A549 (cell line): ENCODE measurements at regions not wholly inside any gene's neighbourhood (a gene's known extent, or its start where the extent isn't known, plus 50 kb on each side); places are given as distances from the start of the nearest gene placed in this dataset.

Experiments
- ATAC-seq, 2 experiments: fragments of 200-7000 bp in 1 of 2; fragments of >200 bp in 1 of 2; cut with Nextera tagmentation in 1 of 2; cut with Tn5 transposase in 1 of 2; 3 replicates each; pipeline versions ENCODE4 v1.8.0 to v1.9.1; 2018 to 2020; ENCODE audit warnings: mild to moderate bottlenecking in 1 of 2, moderate library complexity in 1 of 2
- CTCF ChIA-PET: fragments of 300-600 bp; sonication (Branson Sonifier 250); formaldehyde crosslinking; extraction: SDS; loops from one replicate; lab custom pipeline; 2021; ENCODE audit warnings: antibody characterized with exemption, inconsistent platforms; lab: Yijun Ruan, JAX
- POLR2A ChIA-PET: fragments of 350-600 bp; formaldehyde crosslinking; extraction: SDS; loops from one replicate; lab custom pipeline; 2021; ENCODE audit warnings: antibody characterized with exemption, inconsistent platforms; lab: Yijun Ruan, JAX
- DNase-seq, 2 experiments: peaks; one replicate each; pipeline versions ENCODE4 v3.0.0 to v3.0.0-alpha.2; 2011 to 2016; ENCODE audit warnings: low read depth in 1 of 2, low spot score in 1 of 2
- FAIRE-seq: peaks from 2 replicates; lab custom pipeline; 2011; peaks lifted over from hg19 to GRCh38; lab: Jason Lieb, UNC
- H3K27ac ChIP-seq, 2 experiments: fragments of >200 bp; sonication (Bioruptor Twin); formaldehyde crosslinking; 3 replicates each; pipeline ENCODE4 v1.5.1; 2016 to 2017
- H3K4me1 ChIP-seq: fragments of >200 bp; sonication (Bioruptor Twin); formaldehyde crosslinking; 3 replicates; pipeline ENCODE4 v1.6.1; 2016
- H3K4me2 ChIP-seq: fragments of >200 bp; sonication (Bioruptor Twin); formaldehyde crosslinking; 3 replicates; pipeline ENCODE4 v1.6.1; 2016
- H3K4me3 ChIP-seq: fragments of >200 bp; sonication (Bioruptor Twin); formaldehyde crosslinking; 3 replicates; pipeline ENCODE4 v1.5.1; 2016
- H3K9me3 ChIP-seq: fragments of >200 bp; sonication (Bioruptor Twin); formaldehyde crosslinking; 3 replicates; pipeline ENCODE4 v1.6.1; 2016
- BCL3 ChIP-seq: fragments of >200 bp; sonication (Bioruptor Twin); formaldehyde crosslinking; IDR thresholded peaks from 3 replicates; pipeline ENCODE4 v1.6.1; 2016
- CBX8 ChIP-seq: fragments of 200-600 bp; sonication (generic); IDR thresholded peaks from 2 replicates; pipeline ENCODE4 v1.6.1; 2016
- CEBPB ChIP-seq, 2 experiments: fragments of >200 bp in 1 of 2; sonication (Bioruptor Twin) in 1 of 2; formaldehyde crosslinking in 1 of 2; IDR thresholded peaks; 2 replicates each; pipeline ENCODE4 v1.6.1; 2012 to 2016
- CHD2 ChIP-seq: fragments of 150-350 bp; IDR thresholded peaks from 2 replicates; pipeline ENCODE4 v1.6.1; 2014; ENCODE audit warnings: low read length; ENCODE audit not compliant: partially characterized antibody
- EHMT2 ChIP-seq: fragments of 200-600 bp; sonication (generic); IDR thresholded peaks from 2 replicates; pipeline ENCODE4 v1.6.1; 2016; ENCODE audit warnings: antibody characterized with exemption, low read depth, mild to moderate bottlenecking, moderate library complexity
- ELK1 ChIP-seq: fragments of 150-350 bp; IDR thresholded peaks from 2 replicates; pipeline ENCODE4 v1.6.1; 2014; ENCODE audit warnings: low read depth, mild to moderate bottlenecking, low read length
- FOSB ChIP-seq: fragments of 250-450 bp; sonication (Bioruptor Pico); IDR thresholded peaks from 2 replicates; pipeline ENCODE4 v1.5.0; 2020; ENCODE audit warnings: mild to moderate bottlenecking, moderate library complexity
- HDAC2 ChIP-seq: fragments of 200-600 bp; sonication (generic); IDR thresholded peaks from 2 replicates; pipeline ENCODE4 v1.6.1; 2016
- HMGXB4 ChIP-seq: fragments of 250-450 bp; sonication (Bioruptor Pico); IDR thresholded peaks from 2 replicates; pipeline ENCODE4 v1.5.0; 2021; ENCODE audit warnings: mild to moderate bottlenecking, moderate library complexity, borderline replicate concordance
- HOXB5 ChIP-seq: fragments of 250-450 bp; sonication (Bioruptor Pico); IDR thresholded peaks from 2 replicates; pipeline ENCODE4 v1.5.0; 2020; ENCODE audit warnings: mild to moderate bottlenecking, moderate library complexity
- KDM1A ChIP-seq: fragments of 200-600 bp; sonication (generic); IDR thresholded peaks from 2 replicates; pipeline ENCODE4 v1.6.1; 2016; ENCODE audit warnings: low read depth, mild to moderate bottlenecking
- KDM5A ChIP-seq: fragments of 200-600 bp; sonication (generic); IDR thresholded peaks from 2 replicates; pipeline ENCODE4 v1.6.1; 2016; ENCODE audit warnings: antibody characterized with exemption, mild to moderate bottlenecking
- MYC ChIP-seq: IDR thresholded peaks from 2 replicates; pipeline ENCODE4 v1.6.1; 2012; ENCODE audit warnings: mild to moderate bottlenecking, inconsistent platforms, low read length, improper control_type of control experiment, borderline replicate concordance
- POLR2A ChIP-seq: IDR thresholded peaks from 2 replicates; pipeline ENCODE4 v1.6.1; 2012; ENCODE audit warnings: mild to moderate bottlenecking, low read length
- POLR2AphosphoS2 ChIP-seq: conservative IDR thresholded peaks from 2 replicates; pipeline ENCODE4 v1.6.1; 2012; ENCODE audit warnings: low read length, improper control_type of control experiment, inconsistent platforms
- RCOR1 ChIP-seq: fragments of 150-350 bp; IDR thresholded peaks from 2 replicates; pipeline ENCODE4 v1.6.1; 2014; ENCODE audit warnings: antibody characterized with exemption, low read length, low read depth
- SMC3 ChIP-seq: fragments of >200 bp; sonication (Bioruptor Twin); formaldehyde crosslinking; IDR thresholded peaks from 3 replicates; pipeline ENCODE4 v1.6.1; 2018; ENCODE audit warnings: inconsistent platforms
- TP53 ChIP-seq: fragments of 250-450 bp; sonication (Bioruptor Pico); IDR thresholded peaks from 2 replicates; pipeline ENCODE4 v1.5.0; 2021; ENCODE audit warnings: mild to moderate bottlenecking, moderate library complexity
- USF2 ChIP-seq: fragments of 450-650 bp; IDR thresholded peaks from 2 replicates; pipeline ENCODE4 v1.6.1; 2014; ENCODE audit warnings: antibody characterized with exemption
- ZC3H11A ChIP-seq: fragments of 450-650 bp; IDR thresholded peaks from 2 replicates; pipeline ENCODE4 v1.6.1; 2014; ENCODE audit warnings: antibody characterized with exemption, mild to moderate bottlenecking
- WGBS: methylation state at CpG from one replicate; pipeline ENCODE4 v1.1.6; 2017; ENCODE audit errors: missing lambda C conversion rate; 5-methylcytosine and 5-hydroxymethylcytosine counted together

- Histone ChIP-seq H3K4me3 (no peak overlapping the region), H3K4me1 (no peaks in the 10 kb centered on the region), H3K9me3 (no peaks in the 10 kb centered on the region), H3K4me2 (no peak overlapping the region), H3K27ac (no peak overlapping the region)
- ChIA-PET CTCF (interaction anchor here (0.5 to 0.6 kb wide), 2 partner anchors 185 to 405 kb away, joined by 3 read pairs; no protein-coding TSS in a partner anchor), POLR2A (no interaction called here)
- DNase-seq: no peak
- FAIRE-seq: no peak
- TF ChIP-seq RCOR1 (no peak), HOXB5 (no peak), CBX8 (no peak), ELK1 (no peak), KDM1A (no peak), KDM5A (no peak), FOSB (CRISPR knock-in tag) (no peak), USF2 (no peak), EHMT2 (no peak), HDAC2 (no peak), TP53 (CRISPR knock-in tag) (no peak), BCL3 (no peak), SMC3 (no peak), CEBPB (IDR thresholded peaks at IDR 0.05) (no peak)
- 38% methylated on average over 10 of the region's 10 CpGs for WGBS
- ATAC-seq: peak in 1 of 2 experiments; percentile 10; a peak in 1 of 6 replicates
Measured at GRCh38 chr15:72859017-72859756, 75.6 kb upstream of the ADPGK start.

DNA sequence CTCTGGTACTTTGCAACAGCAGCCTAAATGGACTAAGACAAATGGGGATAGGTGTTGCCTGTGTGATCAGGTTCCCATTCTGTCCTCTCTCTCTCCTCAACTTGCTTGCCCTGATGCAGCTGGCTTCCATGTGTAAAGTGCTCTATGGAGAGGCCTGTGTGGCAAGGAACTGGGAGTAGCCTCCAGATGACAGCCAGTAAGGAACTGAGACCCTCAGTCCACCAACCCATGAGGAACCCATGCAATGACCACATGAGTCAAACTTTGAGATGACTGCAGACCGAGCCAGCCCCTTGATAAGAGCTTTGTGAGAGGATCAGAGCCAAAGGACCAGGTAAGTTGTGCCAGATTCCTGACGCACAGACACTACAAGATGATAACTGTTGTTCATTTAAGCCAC is 74.6 kb upstream of the ADPGK start:
- H3K4me3 ChIP-seq: no peak overlapping the region
- CTCF ChIA-PET: interaction anchor here (0.8 kb wide), 1 partner anchor 9 kb away, joined by 3 read pairs; no protein-coding TSS in a partner anchor
- TF ChIP-seq ZC3H11A (no peak), RCOR1 (no peak), MYC (no peak), POLR2A (no peak), CHD2 (no peak), HMGXB4 (no peak), ELK1 (no peak), KDM1A (no peak), KDM5A (no peak), POLR2AphosphoS2 (no peak)
- TF ChIP-seq, all 56 proteins: peak for 0
- Histone ChIP-seq H3K27ac (no peak overlapping the region), H3K4me1 (no peaks in the 10 kb centered on the region), H3K9me3 (no peaks in the 10 kb centered on the region), H3K4me2 (no peak overlapping the region)
- POLR2A ChIA-PET: no interaction called here
- ATAC-seq: no peak
- 40% methylated on average over 2 of the region's 2 CpGs for WGBS
- no peak for DNase-seq
- FAIRE-seq: no peak
